ENCODE measurements at regions not wholly inside any gene's neighbourhood (a gene's known extent, or its start where the extent isn't known, plus 50 kb on each side); places are given as distances from the start of the nearest gene placed in this dataset.
"Not testable (repeated sequence)": the region's sequence is repeated elsewhere in the genome, so short reads cannot be mapped to it uniquely, and the experiment has no call there.

DNA sequence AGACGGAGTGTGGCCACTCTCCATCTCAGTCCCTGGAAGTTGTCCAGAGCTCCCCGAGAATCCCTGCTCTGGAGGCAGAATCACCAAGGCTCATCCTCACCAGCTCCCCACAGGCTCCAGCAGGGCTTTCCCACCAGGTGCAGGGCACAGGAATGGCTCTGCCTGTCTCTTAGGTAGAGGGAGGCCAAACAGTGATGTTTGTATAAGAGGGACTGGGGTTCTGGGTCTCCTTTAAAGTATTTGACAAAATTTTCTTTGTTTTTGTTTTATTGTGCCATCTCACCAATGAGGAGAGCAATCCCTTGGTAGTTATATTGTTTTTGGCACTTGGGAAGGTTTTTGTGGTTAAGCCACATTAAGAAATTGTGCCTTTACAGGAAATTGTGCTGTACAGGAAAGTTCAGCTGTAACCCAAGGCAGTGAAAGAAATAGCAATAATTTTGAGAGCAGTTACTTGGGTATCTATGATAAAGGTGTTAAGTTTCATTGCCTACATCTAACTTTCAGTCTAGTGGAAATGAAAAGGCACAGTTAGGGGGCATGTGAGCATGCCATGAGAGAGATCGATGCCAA, 219.3 kb upstream of the PRSS58 start:
- no peak for DNase-seq (ENCODE audit: low read depth in 2 of 2, low spot score in 1 of 2)

DNA sequence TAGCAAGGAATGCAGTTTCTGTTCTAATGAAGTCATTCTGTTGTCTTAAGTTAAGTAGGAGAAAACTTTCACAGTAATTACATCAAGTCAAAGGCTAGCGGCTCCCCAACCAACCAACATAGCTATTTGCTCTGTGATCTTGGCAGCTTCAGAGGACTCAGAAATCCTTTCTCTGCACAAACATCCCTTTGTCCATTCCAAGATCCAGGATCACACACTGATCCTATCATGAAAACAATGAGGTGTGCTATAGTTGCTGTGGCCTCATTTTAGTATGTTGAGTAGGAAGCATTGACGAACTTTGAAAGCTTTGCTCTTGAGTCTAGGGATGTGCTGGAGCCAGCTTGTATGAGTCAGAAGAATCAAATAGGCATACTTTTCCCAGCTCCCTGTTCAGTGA, 218.2 kb upstream of the PRSS58 start:
- DNase-seq (ENCODE audit: low read depth in 2 of 2, low spot score in 1 of 2) = no peak

DNA sequence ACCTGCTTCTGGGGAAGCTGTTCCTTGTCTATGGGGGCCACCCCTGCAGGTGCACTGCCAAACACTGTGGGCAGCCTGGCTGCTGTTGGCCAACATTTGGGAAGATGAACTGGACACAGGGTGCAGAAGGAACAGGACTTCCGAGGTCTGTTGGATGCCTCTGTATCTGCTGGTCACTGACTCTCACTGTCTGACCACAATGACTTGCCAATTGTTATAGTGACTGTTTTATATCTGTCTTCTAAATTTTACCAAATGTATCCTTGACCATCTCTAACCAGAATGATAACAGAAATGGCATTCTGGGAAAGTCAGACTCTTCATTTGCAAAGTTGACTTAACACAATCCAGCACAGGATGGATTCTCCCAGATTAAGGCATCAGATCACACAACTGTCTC, 214.0 kb upstream of the PRSS58 start:
- no peak for DNase-seq (ENCODE audit: low read depth in 2 of 2, low spot score in 1 of 2)

DNA sequence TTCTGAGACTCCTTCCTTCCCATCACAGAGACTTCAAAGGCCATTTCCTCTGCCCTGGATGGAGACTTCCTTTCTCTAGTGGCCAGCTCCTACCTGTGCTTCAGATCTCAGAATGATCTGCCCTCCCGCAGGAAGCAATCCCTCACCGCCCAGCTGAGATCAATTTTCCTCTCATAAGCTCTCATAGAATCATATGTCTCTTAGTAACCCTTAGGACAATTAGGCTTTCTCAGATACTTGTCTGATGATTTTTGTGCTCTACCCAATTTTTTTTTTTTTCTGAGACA, 212.6 kb upstream of the PRSS58 start:
- DNase-seq (ENCODE audit: low read depth in 2 of 2, low spot score in 1 of 2) = no peak

DNA sequence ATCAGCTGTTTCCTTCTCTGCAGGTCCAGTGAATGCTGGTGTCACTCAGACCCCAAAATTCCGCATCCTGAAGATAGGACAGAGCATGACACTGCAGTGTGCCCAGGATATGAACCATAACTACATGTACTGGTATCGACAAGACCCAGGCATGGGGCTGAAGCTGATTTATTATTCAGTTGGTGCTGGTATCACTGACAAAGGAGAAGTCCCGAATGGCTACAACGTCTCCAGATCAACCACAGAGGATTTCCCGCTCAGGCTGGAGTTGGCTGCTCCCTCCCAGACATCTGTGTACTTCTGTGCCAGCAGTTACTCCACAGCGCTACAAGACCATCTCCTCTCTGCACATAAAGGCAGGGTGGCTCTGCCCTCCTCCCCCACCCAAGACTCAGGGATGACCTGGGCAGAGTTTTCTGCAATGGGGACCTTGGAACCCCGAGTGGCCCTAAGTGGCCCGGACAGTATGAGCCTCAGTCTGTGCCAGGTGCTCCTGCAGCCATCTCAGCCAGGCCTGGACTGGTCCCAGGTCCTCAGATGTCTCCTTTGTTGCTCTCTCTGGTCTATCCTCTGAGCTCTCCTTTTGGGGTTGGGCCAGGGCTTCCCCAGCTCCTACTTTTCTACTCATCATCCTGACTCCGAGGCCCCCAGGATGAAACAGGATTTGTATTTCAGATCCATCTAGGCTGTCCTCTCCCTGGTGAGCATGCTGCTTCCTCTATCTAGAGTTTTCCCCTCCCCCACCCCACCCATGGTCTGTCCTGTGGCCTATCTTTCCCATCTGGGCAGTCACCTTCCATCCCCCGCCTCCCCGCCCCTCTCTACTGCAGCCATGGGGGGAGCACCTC, 212.1 kb upstream of the PRSS58 start:
- DNase-seq (ENCODE audit: low read depth in 2 of 2, low spot score in 1 of 2) = no peak

DNA sequence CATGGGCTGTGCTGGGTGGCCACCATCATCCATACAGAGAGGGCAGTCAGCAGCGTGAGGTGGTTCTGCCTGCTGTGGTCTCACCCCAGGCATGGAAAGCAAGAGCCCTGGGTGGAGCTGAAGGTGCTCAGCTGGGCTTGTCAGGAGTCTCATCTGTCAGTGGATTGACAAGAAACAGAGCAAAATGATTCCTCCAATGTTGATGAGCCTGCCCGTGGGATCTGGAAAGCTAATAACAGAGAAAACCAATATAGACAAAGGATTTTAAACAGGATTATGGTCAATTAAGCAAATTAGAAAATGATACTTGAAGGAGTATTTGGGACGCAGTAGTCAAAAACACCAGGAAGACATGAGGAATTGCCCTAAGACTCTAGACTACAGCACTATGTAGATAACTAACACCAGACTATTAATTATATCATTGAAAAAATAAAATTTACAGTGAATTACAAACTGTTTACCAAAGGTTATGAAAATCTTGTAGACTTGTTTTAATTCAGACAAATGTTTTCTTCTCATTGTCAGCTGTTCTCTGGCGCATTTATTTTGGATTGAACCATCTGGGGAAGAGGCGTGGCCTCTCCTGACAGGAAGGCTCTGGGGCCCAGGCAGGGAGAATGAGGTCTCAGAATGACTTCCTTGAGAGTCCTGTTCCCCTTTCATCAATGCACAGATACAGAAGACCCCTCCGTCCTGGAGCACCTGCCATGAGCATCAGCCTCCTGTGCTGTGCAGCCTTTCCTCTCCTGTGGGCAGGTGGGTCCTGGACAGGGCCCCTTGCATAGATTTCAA, 211.2 kb upstream of the PRSS58 start:
- DNase-seq (ENCODE audit: low read depth in 2 of 2, low spot score in 1 of 2) = no peak

DNA sequence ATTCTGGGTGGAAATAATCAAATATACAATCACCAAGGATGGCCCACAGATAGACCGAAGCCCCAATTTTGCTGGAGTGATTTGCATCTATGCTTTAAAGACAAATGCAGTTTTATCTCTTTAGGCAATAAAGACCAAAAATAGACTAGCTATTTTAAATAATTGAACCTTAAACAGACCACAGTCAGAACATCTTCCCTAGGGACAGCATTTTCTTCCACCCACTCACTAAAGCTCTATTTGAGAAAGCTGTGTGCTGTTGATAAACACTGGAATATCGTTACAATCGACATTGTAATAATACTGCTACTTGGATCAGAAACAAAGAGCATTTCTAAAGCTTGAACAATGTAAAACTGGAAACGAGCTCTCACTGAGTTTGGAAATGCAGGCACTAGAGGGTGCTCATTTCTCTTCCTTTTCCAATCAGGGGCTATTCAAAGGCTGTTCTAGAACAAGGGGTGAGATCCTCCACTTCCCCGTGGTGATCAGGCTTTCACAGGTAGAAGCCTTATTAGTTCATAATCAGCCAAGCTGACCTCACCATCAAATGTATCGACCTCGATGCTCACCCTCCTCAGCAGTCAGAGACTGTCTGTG, 209.3 kb upstream of the PRSS58 start:
- DNase-seq (ENCODE audit: low read depth in 2 of 2, low spot score in 1 of 2) = not testable (repeated sequence)

DNA sequence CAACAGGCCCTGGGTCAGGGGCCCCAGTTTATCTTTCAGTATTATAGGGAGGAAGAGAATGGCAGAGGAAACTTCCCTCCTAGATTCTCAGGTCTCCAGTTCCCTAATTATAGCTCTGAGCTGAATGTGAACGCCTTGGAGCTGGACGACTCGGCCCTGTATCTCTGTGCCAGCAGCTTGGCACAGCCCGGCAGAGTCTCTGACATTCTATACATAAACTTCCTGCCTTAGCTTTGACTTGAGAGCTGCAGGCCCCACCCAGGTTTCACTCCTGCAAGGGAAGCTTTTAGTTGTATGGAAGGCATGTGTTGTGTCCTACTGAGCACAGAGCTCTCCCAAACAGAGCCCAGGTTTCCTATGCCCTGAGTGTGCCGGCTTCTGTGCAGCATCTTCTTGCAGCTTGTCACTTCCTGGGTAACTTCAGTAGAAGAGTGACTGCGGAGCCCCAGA, 205.6 kb upstream of the PRSS58 start:
- no peak for DNase-seq (ENCODE audit: low read depth in 2 of 2, low spot score in 1 of 2)

DNA sequence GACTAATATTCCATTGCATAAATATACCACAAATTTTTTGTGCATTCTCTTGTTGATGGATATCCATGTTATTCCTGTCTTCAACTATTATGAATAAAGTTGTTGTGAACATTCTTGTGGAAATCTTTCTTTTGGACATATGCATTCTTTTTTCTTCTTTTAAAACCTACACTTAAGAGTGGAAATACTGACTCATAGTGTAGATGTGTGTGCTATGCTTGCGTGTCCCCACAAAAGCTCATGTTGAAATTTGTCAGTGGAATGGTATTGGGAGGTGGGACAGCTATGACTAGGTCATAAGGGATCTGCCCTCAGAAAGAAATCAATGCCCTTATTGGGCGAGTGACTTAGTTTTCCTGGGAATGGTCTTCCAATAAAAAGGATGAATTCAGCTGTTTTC, 203.6 kb upstream of the PRSS58 start:
- no peak for DNase-seq (ENCODE audit: low read depth in 2 of 2, low spot score in 1 of 2)

DNA sequence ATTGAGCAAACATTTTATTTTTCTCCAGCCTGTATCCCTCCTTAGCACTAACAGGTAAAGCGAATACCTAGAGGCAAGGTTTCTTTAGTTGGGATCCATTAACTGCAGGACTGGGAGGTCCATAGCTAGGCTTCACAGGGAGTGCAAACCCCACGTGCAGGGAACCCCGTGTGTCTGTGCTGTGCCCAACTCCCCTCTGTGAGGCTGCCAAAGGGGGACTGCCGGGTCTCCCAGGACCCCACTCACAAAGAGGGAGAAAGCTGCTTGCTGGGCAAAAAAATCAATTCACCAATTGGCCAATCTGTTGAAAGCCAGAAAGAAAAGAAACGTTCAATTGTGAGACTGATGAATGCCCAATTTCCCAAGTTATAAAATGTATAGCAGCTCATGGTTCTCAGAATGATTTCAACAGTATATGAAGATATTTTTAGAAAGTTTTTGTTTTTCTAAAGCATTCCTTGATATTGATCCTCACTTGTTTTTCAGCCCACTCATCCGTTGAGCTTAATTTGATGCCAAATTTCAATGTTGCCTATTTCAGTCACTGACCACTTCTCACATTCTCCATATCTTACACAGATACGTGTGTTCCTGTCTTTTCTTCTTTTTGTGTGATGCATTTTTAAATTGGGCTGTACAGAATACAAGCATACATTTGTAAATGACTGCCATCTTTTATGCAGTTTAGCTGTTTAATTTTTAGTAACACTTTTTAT, 202.7 kb upstream of the PRSS58 start:
- DNase-seq (ENCODE audit: low read depth in 2 of 2, low spot score in 1 of 2) = no peak

DNA sequence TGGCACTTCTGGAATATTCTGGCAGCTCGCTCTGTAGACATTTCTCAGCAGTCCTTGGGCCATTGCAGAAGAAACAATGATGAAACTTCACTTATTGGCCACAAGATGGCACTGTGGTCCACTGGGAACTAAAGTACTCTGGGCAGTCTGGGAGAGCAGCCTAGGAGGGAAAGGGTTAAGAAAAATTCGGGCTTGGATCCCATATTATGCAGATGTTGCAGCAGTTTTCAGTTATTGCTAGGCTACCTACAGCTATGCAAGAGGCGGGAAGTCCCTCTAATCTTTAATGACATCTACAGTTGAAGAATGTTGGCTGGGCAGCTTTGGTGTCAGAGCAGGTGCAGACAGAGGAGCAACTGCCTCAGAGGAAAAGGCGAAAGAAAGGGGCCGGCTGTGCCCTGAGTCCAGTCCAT, 201.7 kb upstream of the PRSS58 start:
- no peak for DNase-seq (ENCODE audit: low read depth in 2 of 2, low spot score in 1 of 2)

DNA sequence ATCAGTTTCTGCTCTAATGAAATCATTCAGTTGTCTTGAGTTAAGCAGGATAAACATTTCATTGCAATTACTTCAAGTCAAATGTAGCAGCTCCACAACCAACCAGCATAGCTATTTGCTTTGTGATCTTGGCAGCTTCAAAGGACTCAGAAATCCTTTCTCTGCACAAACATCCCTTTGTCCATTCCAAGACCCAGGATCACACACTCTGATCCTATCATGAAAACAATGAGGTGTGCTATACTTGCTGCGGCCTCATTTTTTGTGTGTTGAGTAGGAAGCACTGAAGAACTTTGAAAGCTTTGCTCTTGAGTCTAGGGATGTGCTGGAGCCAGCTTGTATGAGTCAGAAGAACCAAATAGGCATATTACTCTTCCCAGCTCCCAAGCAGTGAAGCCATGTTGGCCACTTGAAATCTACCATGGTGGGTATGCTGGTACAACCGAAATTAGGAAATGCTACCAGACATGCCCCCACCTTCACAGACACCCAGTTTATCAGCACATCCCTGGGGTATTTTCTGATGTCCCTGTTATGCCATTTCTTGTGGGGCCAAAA, 199.4 kb upstream of the PRSS58 start:
- no peak for DNase-seq (ENCODE audit: low read depth in 2 of 2, low spot score in 1 of 2)

DNA sequence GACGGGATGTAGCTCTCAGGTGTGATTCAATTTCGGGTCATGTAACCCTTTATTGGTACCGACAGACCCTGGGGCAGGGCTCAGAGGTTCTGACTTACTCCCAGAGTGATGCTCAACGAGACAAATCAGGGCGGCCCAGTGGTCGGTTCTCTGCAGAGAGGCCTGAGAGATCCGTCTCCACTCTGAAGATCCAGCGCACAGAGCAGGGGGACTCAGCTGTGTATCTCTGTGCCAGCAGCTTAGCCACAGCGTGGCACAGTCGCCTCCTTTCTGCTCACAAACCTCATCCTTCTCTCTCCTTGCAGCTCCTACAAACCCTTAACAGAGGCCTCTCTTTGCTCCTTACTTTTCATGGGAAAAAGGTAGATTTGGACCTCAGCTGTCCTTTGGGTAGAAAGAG, 197.5 kb upstream of the PRSS58 start:
- no peak for DNase-seq (ENCODE audit: low read depth in 2 of 2, low spot score in 1 of 2)

DNA sequence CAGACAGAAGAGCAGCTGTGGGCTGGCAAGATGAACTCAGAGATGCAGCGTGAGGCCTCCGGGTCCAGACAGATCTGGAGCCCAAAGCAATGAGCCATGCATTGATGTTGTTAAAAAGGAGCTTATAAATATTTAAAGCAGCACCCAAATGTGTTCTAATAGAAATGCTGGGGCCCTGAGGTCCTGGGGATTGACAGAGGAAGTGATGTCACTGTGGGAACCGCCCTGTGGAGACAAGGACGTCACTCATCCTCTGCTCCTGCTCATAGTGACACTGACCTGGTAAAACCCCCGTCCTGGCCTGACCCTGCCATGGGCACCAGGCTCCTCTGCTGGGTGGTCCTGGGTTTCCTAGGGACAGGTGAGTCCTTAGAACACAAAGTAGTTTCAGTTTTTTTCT, 197.0 kb upstream of the PRSS58 start:
- no peak for DNase-seq (ENCODE audit: low read depth in 2 of 2, low spot score in 1 of 2)

DNA sequence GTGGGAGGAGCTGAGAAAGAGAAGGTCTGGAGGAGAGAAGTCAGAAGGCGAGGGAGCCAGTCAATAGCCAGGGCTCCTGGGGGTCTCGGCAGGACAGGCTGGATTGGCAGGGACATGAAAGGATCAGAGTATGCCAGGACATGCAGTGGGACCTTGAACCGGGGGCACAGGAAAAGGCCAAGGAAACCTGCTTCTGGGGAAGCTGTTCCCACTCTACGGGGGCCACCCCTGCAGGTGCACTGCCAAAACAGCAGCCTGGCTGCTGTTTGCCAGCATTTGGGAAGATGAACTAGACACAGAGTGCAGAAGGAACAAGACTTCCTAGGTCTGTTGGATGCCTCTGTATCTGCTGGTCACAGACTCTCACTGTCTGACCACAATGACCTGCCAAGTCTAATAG, 194.9 kb upstream of the PRSS58 start:
- DNase-seq (ENCODE audit: low read depth in 2 of 2, low spot score in 1 of 2) = no peak

DNA sequence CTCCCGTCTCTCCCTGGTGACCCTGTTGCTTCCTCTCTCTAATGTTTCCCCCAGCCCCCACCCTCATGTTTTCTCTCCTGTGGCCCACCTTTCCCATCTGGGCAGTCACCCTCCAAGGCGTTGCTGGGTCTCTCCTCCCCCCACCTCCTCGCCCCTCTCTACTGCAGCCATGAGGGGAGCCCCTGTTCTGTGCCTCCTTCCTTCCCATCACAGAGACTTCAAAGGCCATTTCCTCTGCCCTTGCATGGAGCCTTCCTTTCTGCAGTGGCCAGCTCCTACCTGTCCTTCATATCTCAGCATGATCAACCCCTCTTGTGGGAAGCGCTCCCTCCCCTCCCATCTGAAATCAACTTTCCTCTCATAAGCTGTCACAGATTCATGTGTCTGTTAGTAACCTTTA, 194.0 kb upstream of the PRSS58 start:
- DNase-seq (ENCODE audit: low read depth in 2 of 2, low spot score in 1 of 2) = no peak

DNA sequence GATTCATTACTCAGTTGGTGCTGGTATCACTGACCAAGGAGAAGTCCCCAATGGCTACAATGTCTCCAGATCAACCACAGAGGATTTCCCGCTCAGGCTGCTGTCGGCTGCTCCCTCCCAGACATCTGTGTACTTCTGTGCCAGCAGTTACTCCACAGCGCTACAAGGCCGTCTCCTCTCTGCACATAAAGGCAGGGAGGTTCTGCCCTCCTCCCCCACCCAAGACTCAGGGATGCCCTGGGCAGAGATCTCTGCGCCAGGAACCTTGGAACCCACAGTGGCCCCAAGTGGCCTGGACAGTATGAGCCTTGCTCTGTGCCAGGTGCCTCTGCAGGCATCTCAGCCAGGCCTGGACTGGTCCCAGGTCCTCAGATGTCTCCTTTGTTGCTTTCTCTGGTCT, 193.4 kb upstream of the PRSS58 start:
- DNase-seq (ENCODE audit: low read depth in 2 of 2, low spot score in 1 of 2) = no peak

DNA sequence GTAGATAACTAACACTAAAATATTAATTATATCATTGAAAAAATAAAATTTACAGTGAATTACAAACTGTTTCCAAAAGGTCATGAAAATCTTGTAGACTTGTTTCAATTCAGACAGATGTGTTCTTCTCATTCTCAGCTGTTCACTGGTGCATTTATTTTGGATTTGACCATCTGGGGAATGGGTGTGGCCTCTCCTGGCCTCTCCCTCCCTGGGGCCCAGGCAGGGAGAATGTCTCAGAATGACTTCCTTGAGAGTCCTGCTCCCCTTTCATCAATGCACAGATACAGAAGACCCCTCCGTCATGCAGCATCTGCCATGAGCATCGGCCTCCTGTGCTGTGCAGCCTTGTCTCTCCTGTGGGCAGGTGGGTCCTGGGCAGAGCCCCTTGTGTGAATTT, 192.8 kb upstream of the PRSS58 start:
- no peak for DNase-seq (ENCODE audit: low read depth in 2 of 2, low spot score in 1 of 2)

DNA sequence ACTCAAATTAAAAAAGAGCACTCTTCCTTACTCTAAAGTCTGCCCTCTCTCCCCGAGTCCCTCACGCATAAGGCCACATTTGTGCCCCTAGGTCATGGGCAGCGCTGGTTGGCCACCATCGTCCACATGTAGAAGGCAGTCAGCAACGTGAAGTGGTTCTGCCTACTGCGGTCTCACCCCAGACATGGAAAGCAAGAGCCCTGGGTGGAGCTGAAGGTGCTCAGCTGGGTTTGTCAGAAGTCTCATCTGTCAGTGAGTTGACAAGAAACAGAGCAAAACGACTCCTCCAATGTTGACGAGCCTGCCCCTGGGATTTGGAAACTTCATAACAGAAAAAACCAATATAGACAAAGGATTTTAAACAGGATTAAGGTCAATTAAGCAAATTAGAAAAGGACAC, 192.3 kb upstream of the PRSS58 start:
- DNase-seq (ENCODE audit: low read depth in 2 of 2, low spot score in 1 of 2) = no peak

DNA sequence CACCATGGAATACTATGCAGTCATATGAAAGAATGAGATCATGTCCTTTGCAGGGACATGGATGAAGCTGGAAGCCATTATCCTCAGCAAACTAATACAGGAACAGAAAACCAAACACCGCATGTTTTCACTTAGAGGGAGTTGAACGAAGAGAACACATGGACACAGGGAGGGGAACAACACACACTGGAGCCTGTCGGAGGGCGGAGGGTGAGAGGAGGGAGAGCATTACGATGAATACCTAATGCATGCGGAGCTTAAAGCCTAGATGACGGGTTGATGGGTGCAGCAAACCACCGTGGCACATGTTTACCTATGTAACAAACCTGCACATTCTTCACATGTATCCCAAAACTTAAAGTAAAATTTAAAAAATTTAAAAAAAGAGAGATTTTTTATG, 191.0 kb upstream of the PRSS58 start:
- DNase-seq (ENCODE audit: low read depth in 2 of 2, low spot score in 1 of 2) = not testable (repeated sequence)

DNA sequence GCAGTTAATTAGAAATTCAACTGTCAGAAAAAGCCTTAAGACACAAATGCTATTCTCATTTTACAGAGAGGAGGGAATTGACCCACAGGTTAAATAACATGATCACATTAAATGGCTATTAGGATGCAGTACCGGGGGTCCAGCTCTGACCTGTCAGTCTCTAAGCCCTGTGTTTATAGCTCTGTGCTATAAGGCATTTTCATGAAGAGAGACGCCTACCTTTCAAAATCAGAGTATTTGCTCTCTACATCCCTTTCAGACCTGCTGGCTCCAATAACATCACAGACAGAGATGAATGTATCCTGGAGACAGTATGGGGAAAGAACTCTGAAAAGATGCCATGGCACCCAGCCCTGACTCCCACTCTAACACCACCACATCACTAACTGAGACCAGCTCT, 189.9 kb upstream of the PRSS58 start:
- DNase-seq (ENCODE audit: low read depth in 2 of 2, low spot score in 1 of 2) = no peak
